Cardiac muscle cell (in vitro differentiated cells and primary cell): ENCODE measurements at regions not wholly inside any gene's neighbourhood (a gene's known extent, or its start where the extent isn't known, plus 50 kb on each side); places are given as distances from the start of the nearest gene placed in this dataset.

ENCODE experiments used
- DNase-seq, 2 donors: peaks; one replicate each; pipeline versions ENCODE4 v3.0.0 to v3.0.0-alpha.2; 2010 to 2017; ENCODE audit warnings: low read depth in 1 of 2, low spot score in 1 of 2
- H3K27ac ChIP-seq: fragments of 200-600 bp; sonication (generic); 2 replicates; pipeline ENCODE4 v1.5.1; 2016
- H3K27me3 ChIP-seq: fragments of 200-600 bp; sonication (generic); 2 replicates; pipeline ENCODE4 v1.6.0; 2016; ENCODE audit warnings: control low read depth
- H3K36me3 ChIP-seq: fragments of 200-600 bp; sonication (generic); 2 replicates; pipeline ENCODE4 v1.5.1; 2016; ENCODE audit warnings: control low read depth
- H3K4me1 ChIP-seq: fragments of 200-600 bp; sonication (generic); 2 replicates; pipeline ENCODE4 v1.8.1; 2017; ENCODE audit warnings: low read depth, mild to moderate bottlenecking, mixed run types
- H3K4me3 ChIP-seq: fragments of 200-600 bp; sonication (generic); 2 replicates; pipeline ENCODE4 v1.5.1; 2016; ENCODE audit warnings: mild to moderate bottlenecking
- H3K9me3 ChIP-seq: fragments of 200-600 bp; sonication (generic); 2 replicates; pipeline ENCODE4 v1.5.1; 2017; ENCODE audit warnings: low read depth, mild to moderate bottlenecking, control low read depth
- CTCF ChIP-seq: IDR thresholded peaks from 2 replicates; pipeline ENCODE4 v1.5.1; 2012; ENCODE audit warnings: low read depth, mild to moderate bottlenecking, low read length

DNA sequence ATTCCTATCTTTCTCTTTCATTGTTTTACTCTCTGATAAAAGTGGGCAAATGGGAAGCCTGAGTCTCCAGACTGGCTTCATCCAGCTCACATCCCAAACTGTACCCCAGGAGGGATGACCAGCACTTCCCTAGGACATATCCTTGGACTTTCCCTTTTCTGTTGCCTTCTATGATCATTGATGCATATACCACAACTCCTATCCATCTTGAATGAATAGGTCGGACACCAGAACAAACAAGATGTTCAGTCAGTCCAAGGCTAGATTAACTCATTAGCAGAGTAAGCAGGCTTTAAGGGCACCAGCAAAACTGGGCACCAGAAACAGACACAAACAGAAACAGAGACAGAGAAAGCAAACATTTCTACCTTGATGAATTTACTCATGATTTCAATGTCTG is 159.1 kb upstream of the RGMB start:
- Histone ChIP-seq H3K4me3 (no peak overlapping the region), H3K36me3 (no peaks in the 10 kb centered on the region), H3K27me3 (no peaks in the 10 kb centered on the region), H3K9me3 (no peaks in the 10 kb centered on the region), H3K27ac (no peak overlapping the region), H3K4me1 (no peaks in the 10 kb centered on the region)
- no peak for TF ChIP-seq CTCF
- DNase-seq: no peak

DNA sequence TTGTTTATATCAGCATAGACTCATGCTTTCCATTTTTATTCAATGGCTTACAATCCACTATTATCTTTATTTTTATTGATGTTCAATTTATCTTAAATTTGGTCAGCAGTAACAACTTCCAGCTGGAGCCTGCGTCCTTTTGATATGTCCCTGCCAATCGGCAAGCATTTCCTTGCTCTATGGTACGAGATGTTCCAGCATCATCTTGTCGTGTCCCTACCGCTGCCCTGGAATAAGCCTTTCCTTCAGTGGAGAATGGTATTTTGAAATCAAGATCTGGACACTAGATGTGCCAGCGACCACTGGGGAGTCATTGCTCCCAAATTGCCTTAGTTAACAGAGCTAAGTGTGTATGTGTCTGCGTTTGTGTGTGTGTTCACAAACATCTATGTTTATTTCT is 151.6 kb upstream of the RGMB start:
- Histone ChIP-seq H3K36me3 (no peaks in the 10 kb centered on the region), H3K9me3 (no peaks in the 10 kb centered on the region), H3K4me3 (no peak overlapping the region), H3K27me3 (no peaks in the 10 kb centered on the region), H3K27ac (no peak overlapping the region), H3K4me1 (no peaks in the 10 kb centered on the region)
- TF ChIP-seq CTCF: no peak
- DNase-seq: no peak

- Histone ChIP-seq H3K36me3 (no peaks in the 10 kb centered on the region), H3K9me3 (no peaks in the 10 kb centered on the region), H3K4me1 (no peaks in the 10 kb centered on the region), H3K27me3 (no peaks in the 10 kb centered on the region), H3K27ac (no peak overlapping the region), H3K4me3 (no peak overlapping the region)
- TF ChIP-seq CTCF: no peak
- no peak for DNase-seq
Measured at GRCh38 chr5:98624145-98624880, 149.2 kb upstream of the RGMB start.

DNA sequence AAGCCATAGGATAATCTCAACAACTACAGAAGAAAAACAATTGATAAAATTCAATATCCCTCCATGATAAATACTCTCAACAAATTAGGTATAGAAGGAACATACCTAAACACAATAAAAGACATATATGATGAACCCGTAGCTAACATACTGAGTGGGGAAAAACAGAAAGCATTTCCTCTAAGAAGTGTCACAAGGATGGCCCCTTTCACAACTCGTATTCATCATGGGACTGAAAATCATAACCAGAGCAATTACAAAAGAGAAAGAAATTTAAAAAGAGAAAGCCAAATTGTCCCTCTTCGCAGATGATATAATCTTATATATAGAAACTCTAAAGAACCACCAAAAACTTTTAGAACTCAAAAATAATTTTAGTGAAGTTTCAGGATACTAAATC is 146.3 kb upstream of the RGMB start:
- H3K27me3 ChIP-seq: no peaks in the 10 kb centered on the region
- TF ChIP-seq CTCF: no peak

GRCh38 chr5:98630621-98631020 is 142.8 kb upstream of the RGMB start:
- Histone ChIP-seq H3K4me3 (no peak overlapping the region), H3K27me3 (no peaks in the 10 kb centered on the region), H3K9me3 (no peaks in the 10 kb centered on the region), H3K36me3 (no peaks in the 10 kb centered on the region), H3K4me1 (no peaks in the 10 kb centered on the region), H3K27ac (no peak overlapping the region)
- DNase-seq: no peak
- TF ChIP-seq CTCF: no peak

More for the DNA sequence above, 146.3 kb upstream of the RGMB start:
- H3K4me1 ChIP-seq: no peaks in the 10 kb centered on the region
- H3K36me3 ChIP-seq: no peaks in the 10 kb centered on the region
- no peak overlapping the region for H3K4me3 ChIP-seq
- H3K9me3 ChIP-seq: no peaks in the 10 kb centered on the region
- no peak for DNase-seq
- no peak overlapping the region for H3K27ac ChIP-seq
